ENCODE measurements at regions not wholly inside any gene's neighbourhood (a gene's known extent, or its start where the extent isn't known, plus 50 kb on each side); places are given as distances from the start of the nearest gene placed in this dataset.
"Not testable (repeated sequence)": the region's sequence is repeated elsewhere in the genome, so short reads cannot be mapped to it uniquely, and the experiment has no call there.

DNA sequence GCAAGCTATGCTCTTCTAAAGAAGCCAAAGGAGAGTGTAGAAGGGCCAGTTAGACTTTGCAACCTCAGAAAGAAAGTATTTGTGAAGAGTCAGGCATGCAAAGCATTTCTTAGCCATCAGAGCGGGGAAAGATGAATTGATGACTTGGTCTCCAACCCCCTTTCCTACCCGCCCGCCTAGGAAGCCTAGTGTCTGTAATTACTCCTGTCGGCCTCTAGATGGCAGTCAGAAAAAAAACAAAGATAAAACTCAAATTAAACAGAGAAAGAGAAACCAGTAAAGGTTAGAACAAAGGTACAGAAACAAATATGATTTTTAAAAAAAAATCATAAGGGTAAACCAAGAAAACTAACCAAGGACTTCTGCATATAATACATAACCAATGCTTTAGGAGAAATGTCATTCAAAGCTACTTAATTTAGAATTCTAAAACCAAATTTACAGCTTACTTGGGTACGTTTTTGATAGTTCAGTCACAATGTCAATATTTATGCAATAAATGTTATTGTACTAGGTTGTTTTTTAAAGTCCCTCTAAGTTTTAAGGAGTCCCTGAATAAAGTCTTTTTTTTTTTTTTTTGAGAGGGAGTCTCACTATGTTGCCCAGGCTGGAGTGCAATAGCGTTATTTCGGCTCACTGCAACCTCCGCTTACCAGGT is 97.6 kb downstream of the LYZL1 start:
- no peaks in the 10 kb centered on the region for H3K4me1 ChIP-seq
- no peaks in the 10 kb centered on the region for H3K9me3 ChIP-seq

DNA sequence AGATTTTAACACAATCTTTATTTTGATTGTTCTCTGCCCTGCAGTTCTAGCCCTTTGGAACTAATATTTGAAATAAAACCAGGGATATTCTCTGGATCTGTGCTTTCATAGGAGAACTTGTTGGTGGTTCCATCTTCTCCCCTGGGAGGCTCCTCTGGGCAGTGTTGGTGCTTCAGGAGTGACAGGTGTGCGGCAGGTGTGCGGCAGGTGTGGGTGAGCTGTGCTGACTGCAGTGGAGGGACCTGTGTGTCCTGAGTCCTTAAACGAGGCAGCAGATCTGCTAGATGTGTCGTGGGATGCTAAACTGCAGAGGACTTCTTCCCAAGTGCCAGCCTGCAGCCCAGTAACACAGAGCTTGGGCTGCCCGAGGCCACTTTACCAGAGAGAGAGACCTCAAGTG is 98.4 kb downstream of the LYZL1 start:
- Histone ChIP-seq H3K4me1 (no peaks in the 10 kb centered on the region), H3K27ac (no peak overlapping the region), H3K27me3 (no peaks in the 10 kb centered on the region), H3K4me3 (no peak overlapping the region), H3K9me3 (no peaks in the 10 kb centered on the region), H3K36me3 (no peaks in the 10 kb centered on the region)
- 60% methylated on average over 5 of the region's 5 CpGs for WGBS, 2 donors
- no peak for FAIRE-seq
- TF ChIP-seq, protein P1, sequence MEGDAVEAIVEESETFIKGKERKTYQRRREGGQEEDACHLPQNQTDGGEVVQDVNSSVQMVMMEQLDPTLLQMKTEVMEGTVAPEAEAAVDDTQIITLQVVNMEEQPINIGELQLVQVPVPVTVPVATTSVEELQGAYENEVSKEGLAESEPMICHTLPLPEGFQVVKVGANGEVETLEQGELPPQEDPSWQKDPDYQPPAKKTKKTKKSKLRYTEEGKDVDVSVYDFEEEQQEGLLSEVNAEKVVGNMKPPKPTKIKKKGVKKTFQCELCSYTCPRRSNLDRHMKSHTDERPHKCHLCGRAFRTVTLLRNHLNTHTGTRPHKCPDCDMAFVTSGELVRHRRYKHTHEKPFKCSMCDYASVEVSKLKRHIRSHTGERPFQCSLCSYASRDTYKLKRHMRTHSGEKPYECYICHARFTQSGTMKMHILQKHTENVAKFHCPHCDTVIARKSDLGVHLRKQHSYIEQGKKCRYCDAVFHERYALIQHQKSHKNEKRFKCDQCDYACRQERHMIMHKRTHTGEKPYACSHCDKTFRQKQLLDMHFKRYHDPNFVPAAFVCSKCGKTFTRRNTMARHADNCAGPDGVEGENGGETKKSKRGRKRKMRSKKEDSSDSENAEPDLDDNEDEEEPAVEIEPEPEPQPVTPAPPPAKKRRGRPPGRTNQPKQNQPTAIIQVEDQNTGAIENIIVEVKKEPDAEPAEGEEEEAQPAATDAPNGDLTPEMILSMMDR (IDR thresholded peaks at IDR 0.05) = no peak
- intact Hi-C loops (cut with DNase I) = no loop called here
- no peak for DNase-seq
- peak in 2 of 4 donors; percentile 33 to 40 for ATAC-seq

More for the DNA sequence above, 97.6 kb downstream of the LYZL1 start:
- no peak overlapping the region for H3K27ac ChIP-seq
- H3K4me3 ChIP-seq = no peak overlapping the region
- FAIRE-seq (peak; percentile 81), DNase-seq (no peak), ATAC-seq (peak; percentile 55 to 81 (median 76))
- TF ChIP-seq, protein P1 (IDR thresholded peaks at IDR 0.05) = peak; percentile 58 to 76 (median 68)
- H3K36me3 ChIP-seq = no peaks in the 10 kb centered on the region
- intact Hi-C loops (cut with DNase I) = no loop called here
- H3K27me3 ChIP-seq = no peaks in the 10 kb centered on the region
- 38 to 40% methylated on average over 8 of the region's 8 CpGs for WGBS, 2 donors

DNA sequence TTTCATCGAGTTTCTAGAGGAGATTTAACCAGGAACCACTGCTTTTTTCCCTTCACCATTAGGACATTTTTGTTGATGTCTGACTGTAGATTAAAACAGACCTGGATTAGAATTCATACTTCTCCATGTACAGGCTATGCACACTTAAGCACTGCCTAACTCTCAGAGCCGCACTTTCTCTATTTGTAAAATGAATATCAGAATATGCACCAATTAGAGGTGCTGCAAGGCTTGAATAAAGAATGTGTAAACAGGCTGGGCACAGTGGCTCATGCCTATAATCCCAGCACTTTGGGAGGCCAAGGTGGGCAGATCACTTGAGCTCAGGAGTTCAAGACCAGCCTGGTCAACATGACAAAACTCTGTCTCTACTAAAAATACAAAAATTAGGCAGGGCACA is 99.2 kb downstream of the LYZL1 start:
- H3K4me3 ChIP-seq; intact Hi-C loops (cut with DNase I); H3K27me3 ChIP-seq; H3K9me3 ChIP-seq; FAIRE-seq; H3K4me1 ChIP-seq; DNase-seq; ATAC-seq; H3K27ac ChIP-seq; H3K36me3 ChIP-seq: not testable (repeated sequence)
- whole genome bisulfite sequencing, 2 donors = 52 to 53% methylated on average over 2 of the region's 2 CpGs

DNA sequence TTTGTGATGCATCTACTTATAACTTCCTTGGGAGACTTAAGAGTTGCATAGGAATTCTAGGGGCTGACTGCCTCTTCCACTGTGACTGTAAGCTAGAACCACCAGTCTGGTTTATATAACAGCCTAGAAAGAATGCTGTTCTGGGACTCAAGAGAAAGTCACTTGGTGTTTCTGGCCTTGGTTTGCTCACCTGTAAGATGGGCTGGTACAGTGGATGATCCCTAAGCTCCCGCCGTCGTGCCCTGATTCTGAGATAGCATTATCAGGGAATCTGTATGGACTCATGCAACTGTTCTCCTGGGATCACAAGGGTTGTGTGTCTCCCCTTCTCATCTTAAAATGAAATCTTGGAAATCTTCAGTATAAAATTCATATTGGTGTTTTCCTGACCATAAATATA is 100.6 kb downstream of the LYZL1 start:
- TF ChIP-seq, protein P1 (IDR thresholded peaks at IDR 0.05) = no peak
- no peak overlapping the region for H3K27ac ChIP-seq
- intact Hi-C loops (cut with DNase I) = no loop called here
- 66 to 83% methylated on average over 3 of the region's 3 CpGs for WGBS, 2 donors
- no peak overlapping the region for H3K4me3 ChIP-seq
- no peaks in the 10 kb centered on the region for H3K36me3 ChIP-seq
- no peak for DNase-seq
- FAIRE-seq = no peak
- H3K9me3 ChIP-seq = no peaks in the 10 kb centered on the region
- no peaks in the 10 kb centered on the region for H3K27me3 ChIP-seq
- no peaks in the 10 kb centered on the region for H3K4me1 ChIP-seq
- ATAC-seq = no peak

DNA sequence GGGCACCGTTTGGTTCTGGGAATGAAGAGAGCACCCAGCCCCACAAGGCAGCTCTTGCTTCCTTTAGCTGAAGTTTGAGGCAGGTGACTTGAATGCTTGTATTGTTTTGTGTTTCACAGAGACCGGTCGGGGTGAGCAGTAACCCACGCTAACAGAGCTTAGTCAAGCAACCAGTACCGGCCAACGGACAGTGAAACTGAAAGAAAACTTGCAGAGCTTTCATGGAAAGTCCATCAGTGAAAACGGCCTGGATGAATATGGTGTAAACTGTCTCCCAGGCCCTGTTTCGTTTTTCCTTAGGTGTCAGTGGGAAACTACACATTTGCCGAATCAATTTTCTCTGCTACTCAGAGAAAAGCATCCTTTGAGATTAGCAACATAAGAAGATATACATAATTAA is 101.1 kb downstream of the LYZL1 start:
- no peaks in the 10 kb centered on the region for H3K9me3 ChIP-seq
- TF ChIP-seq, protein P1 (IDR thresholded peaks at IDR 0.05) = no peak
- FAIRE-seq (no peak), DNase-seq (no peak), ATAC-seq (peak in 3 of 4 donors; percentile 43 to 65 (median 55))
- H3K4me1 ChIP-seq = no peaks in the 10 kb centered on the region
- no peaks in the 10 kb centered on the region for H3K27me3 ChIP-seq
- H3K27ac ChIP-seq = peak overlapping the region in 2 of 4 donors; percentile 20 to 21
- no peaks in the 10 kb centered on the region for H3K36me3 ChIP-seq
- H3K4me3 ChIP-seq = no peak overlapping the region
- intact Hi-C loops (cut with DNase I) = no loop called here
- 42 to 44% methylated on average over 9 of the region's 9 CpGs for WGBS, 2 donors

Measured in pancreas (tissue), 10 donors.